ENCODE measurements at regions not wholly inside any gene's neighbourhood (a gene's known extent, or its start where the extent isn't known, plus 50 kb on each side); places are given as distances from the start of the nearest gene placed in this dataset.

DNA sequence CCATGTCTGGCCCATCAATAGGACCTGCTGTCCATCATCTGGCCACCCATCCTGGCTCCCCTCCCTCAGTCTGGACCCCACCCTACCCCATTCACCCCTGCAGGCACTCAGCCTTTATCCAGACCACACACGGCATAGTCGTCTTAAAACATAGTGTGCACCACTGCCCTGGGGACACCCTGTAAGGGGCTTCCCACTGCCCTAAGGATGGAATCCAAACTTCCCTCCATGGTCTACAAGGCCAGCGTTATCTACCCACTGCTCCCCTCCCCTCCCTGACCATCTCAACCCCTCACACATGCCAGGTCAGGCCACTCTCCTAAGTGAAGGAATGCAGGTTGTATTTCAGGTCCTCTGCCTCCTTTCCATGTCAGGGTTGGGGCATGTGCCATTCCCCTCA, 352.7 kb upstream of the ZNF507 start:
- no peak for TF ChIP-seq CTCF (IDR thresholded peaks at IDR 0.05; ENCODE audit: insufficient read depth, missing control alignments)
- DNase-seq (ENCODE audit: insufficient read length, low spot score) (no peak), FAIRE-seq (no peak)

DNA sequence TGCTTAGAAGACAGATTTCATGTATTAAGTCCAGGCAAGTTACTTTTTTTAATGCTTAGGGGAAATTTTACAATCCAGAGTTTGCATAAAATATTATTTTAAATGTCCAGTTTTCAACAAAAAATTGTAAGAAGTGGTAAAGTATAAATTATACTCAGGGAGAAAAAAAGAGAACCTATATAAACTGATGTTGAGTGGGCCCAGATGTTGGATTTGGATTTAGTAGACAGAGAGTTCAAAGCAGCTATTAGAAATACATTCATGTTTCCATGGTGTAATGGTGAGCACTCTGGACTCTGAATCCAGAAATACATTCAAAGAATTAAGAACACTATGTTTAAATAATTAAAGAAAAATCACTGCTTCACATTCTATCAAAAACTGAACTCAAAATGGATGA, 349.9 kb upstream of the ZNF507 start:
- FAIRE-seq = no peak
- no peak for DNase-seq (ENCODE audit: insufficient read length, low spot score)
- no peak for TF ChIP-seq CTCF (IDR thresholded peaks at IDR 0.05; ENCODE audit: insufficient read depth, missing control alignments)

DNA sequence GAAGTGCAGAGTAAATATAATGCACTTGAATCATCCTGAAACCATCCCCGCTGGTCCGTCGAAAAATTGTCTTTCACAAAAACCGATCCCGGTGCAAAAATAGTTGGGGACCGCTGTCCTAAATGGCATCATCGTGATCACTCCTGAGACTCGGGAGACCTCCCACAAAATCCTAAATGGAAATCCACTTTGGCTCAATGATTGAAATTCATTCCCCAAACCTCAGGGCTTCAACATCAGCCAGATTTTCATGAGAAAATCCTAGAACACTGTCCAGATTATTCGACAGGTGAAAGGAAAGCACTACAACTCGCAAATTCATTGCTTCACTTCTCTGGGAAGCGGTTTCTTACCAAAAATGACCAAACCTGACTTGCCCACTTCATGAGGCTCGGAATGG, 335.3 kb upstream of the ZNF507 start:
- no peak for FAIRE-seq
- DNase-seq (ENCODE audit: insufficient read length, low spot score) = no peak
- TF ChIP-seq CTCF (IDR thresholded peaks at IDR 0.05; ENCODE audit: insufficient read depth, missing control alignments) = no peak

DNA sequence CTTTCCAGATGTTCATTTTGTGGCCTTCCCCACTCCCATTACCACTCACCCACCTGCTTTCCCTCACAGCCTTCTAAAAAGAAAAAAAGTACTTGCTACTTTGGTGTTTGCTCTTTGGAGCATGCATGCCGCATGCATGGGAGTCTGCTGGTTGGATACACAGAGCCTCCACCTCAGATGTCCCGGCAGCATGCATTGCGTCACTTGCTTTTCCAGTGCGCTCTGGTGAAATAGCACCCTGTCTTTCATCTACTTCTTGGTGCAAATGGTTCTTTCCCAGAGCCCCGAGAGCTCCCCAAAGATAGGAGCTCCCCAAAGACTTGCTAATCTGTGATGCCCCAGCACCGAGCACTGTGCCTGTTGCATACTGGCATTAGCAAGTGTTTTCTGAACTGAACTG, 333.2 kb upstream of the ZNF507 start:
- no peak for TF ChIP-seq CTCF (IDR thresholded peaks at IDR 0.05; ENCODE audit: insufficient read depth, missing control alignments)
- DNase-seq (ENCODE audit: insufficient read length, low spot score) (no peak), FAIRE-seq (no peak)

- DNase-seq (ENCODE audit: insufficient read length, low spot score) = no peak
- no peak for TF ChIP-seq CTCF (IDR thresholded peaks at IDR 0.05; ENCODE audit: insufficient read depth, missing control alignments)
- no peak for FAIRE-seq
These were observed 332.4 kb upstream of the ZNF507 start for GRCh38 chr19:32012886-32013631.

DNA sequence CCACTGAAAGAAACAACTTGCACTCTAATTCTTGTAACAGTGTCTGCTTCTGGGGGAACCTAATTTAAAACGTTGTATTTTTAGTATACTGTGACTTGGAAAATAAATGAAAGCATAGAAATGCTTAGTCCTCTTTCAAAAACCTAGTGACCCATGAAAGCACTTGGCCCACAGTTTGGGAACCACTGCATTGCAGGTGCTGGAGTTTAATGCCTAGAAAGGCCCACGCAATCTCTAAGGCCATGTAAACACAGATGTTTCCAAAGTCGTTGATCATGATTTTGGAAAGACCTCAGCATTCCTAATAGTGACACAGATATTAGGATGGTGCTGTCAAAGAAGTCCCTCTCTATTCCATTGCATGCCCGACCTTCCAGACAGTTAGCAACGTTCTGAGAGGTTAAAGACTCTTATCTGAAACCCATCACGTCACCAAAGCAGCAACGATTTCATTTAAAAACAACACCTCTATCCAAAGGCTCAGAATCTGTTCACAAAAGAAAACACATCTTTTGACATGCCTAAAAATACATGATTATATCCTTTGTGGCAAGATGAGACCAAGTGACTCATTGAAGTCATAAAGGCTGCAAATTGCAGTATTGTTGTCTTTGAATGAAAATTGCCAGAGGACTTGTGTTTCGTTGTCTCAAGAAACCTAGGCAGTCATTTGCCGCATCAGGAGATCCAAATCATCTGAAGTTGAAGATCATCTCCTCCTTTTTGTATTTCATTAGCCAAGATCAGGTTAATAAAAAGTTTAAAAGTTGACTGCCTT, 328.0 kb upstream of the ZNF507 start:
- FAIRE-seq = no peak
- DNase-seq (ENCODE audit: insufficient read length, low spot score) = no peak
- TF ChIP-seq CTCF (IDR thresholded peaks at IDR 0.05; ENCODE audit: insufficient read depth, missing control alignments) = no peak

DNA sequence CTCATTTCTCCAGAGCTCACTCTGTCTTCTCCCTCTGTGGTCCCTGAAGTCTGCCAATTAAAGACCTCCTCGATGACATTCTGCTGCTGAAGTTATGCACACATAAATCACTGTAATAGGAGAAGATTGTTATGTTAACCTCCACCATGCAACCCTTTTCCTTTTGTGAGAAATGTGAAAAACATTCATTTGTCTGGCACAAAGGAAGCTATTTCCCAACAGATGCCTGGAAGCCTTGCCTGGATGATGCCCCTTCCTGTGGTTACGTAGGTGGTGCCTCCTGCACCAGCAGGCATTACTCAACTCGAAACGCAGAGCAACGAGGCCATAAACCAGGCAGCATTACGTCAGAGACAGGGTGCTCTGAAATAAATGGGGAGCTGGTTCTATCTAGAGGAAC, 327.4 kb upstream of the ZNF507 start:
- DNase-seq (ENCODE audit: insufficient read length, low spot score) = no peak
- no peak for FAIRE-seq
- TF ChIP-seq CTCF (IDR thresholded peaks at IDR 0.05; ENCODE audit: insufficient read depth, missing control alignments) = no peak
